ENCODE measurements at regions not wholly inside any gene's neighbourhood (a gene's known extent, or its start where the extent isn't known, plus 50 kb on each side); places are given as distances from the start of the nearest gene placed in this dataset.

DNA sequence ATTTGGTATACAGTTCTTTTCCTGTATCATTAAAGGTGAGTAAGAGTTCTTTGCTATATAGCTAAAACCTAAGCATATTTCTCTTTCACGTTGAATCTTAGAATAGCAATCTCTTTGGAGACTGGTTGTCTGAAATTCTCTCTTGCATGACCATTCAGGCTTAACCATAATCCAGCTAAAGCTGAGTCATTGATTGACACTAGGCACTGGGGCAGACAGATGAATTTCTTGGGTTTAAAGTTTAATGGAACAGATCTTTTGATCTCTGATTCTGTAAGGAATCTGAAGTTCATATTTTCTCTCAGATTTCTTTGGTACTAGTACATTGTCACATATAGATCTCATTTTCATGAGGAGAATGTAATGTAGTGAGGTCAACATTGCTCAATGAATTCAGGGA, 397.3 kb upstream of the MIR17HG start:
- no peak overlapping the region for H2AFZ ChIP-seq (ENCODE audit: low read depth, low read length, severe bottlenecking)
- no peaks in the 10 kb centered on the region for H3K9me3 ChIP-seq (ENCODE audit: insufficient read depth, low read length)
- no peaks in the 10 kb centered on the region for H4K20me1 ChIP-seq (ENCODE audit: low read depth, low read length)
- no peaks in the 10 kb centered on the region for H3K79me2 ChIP-seq (ENCODE audit: insufficient read depth, low read length)
- no peaks in the 10 kb centered on the region for H3K36me3 ChIP-seq (ENCODE audit: low read length)
- H3K9ac ChIP-seq (ENCODE audit: low read length), result no peak overlapping the region
- H3K27ac ChIP-seq (ENCODE audit: low read depth, low read length), result no peak overlapping the region
- no peaks in the 10 kb centered on the region for H3K9me2 ChIP-seq (replicated peaks; ENCODE audit: insufficient read depth, low read length)
- TF ChIP-seq EZH2phosphoT487 (conservative IDR thresholded peaks at IDR 0.05; ENCODE audit: low read length), result no peak
- TF ChIP-seq, protein P1, sequence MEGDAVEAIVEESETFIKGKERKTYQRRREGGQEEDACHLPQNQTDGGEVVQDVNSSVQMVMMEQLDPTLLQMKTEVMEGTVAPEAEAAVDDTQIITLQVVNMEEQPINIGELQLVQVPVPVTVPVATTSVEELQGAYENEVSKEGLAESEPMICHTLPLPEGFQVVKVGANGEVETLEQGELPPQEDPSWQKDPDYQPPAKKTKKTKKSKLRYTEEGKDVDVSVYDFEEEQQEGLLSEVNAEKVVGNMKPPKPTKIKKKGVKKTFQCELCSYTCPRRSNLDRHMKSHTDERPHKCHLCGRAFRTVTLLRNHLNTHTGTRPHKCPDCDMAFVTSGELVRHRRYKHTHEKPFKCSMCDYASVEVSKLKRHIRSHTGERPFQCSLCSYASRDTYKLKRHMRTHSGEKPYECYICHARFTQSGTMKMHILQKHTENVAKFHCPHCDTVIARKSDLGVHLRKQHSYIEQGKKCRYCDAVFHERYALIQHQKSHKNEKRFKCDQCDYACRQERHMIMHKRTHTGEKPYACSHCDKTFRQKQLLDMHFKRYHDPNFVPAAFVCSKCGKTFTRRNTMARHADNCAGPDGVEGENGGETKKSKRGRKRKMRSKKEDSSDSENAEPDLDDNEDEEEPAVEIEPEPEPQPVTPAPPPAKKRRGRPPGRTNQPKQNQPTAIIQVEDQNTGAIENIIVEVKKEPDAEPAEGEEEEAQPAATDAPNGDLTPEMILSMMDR (IDR thresholded peaks at IDR 0.05; ENCODE audit: insufficient read depth, low read length, poor library complexity, severe bottlenecking), result no peak
- H3K4me3 ChIP-seq (ENCODE audit: insufficient read depth, low read length, poor library complexity, severe bottlenecking), result no peak overlapping the region
- H3K27me3 ChIP-seq (ENCODE audit: low read length), result no peaks in the 10 kb centered on the region
- H3K4me2 ChIP-seq (ENCODE audit: low read depth, low read length, poor library complexity, severe bottlenecking), result no peak overlapping the region
- no peaks in the 10 kb centered on the region for H3F3A ChIP-seq (ENCODE audit: insufficient read depth)

DNA sequence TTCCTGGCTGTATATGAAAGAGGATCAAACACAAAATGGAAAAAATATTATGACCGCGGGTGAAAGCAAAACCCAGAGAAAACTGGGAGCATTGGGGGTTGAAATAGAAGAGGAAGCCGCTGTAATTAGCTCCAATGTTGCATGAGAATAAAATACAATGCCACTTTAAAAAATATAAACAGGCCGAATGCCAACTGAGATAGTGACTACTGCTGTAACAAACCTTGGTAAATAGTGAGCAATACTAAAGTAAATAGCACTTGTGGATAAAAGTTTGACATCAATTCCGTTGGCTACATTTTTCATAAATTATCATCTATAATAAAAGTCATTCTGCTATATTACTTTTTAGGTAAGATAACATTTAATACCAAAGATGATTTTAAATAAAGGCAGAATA, 395.8 kb upstream of the MIR17HG start:
- no peak overlapping the region for H3K4me2 ChIP-seq (ENCODE audit: low read depth, low read length, poor library complexity, severe bottlenecking)
- no peak overlapping the region for H3K27ac ChIP-seq (ENCODE audit: low read depth, low read length)

DNA sequence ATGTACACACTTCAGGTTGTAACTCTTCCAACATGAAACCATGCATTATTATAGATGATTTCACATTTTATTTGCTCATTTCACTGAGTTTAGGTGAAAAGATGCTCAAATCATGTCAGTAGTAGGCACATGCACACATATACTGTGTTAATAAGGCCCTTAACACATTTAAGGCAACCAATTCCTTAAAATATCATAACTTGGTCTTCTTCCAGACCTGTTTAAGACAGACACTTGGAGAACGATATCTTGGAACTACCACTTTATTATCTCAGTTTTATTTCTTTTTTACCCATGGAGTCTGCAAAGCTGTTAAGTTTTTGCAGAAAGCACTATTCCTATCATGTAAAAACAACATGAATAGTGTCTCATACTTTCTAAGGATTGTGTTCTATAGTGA, 395.2 kb upstream of the MIR17HG start:
- Histone ChIP-seq H3K9me2 (replicated peaks; ENCODE audit: insufficient read depth, low read length) (no peaks in the 10 kb centered on the region), H3K27ac (ENCODE audit: low read depth, low read length) (no peak overlapping the region), H3K9ac (ENCODE audit: low read length) (no peak overlapping the region), H3K36me3 (ENCODE audit: low read length) (no peaks in the 10 kb centered on the region), H3K79me2 (ENCODE audit: insufficient read depth, low read length) (no peaks in the 10 kb centered on the region), H3K27me3 (ENCODE audit: low read length) (no peaks in the 10 kb centered on the region), H3K9me3 (ENCODE audit: insufficient read depth, low read length) (no peaks in the 10 kb centered on the region), H3K4me2 (ENCODE audit: low read depth, low read length, poor library complexity, severe bottlenecking) (no peak overlapping the region), H3F3A (ENCODE audit: insufficient read depth) (no peaks in the 10 kb centered on the region), H4K20me1 (ENCODE audit: low read depth, low read length) (no peaks in the 10 kb centered on the region), H2AFZ (ENCODE audit: low read depth, low read length, severe bottlenecking) (no peak overlapping the region), H3K4me3 (ENCODE audit: insufficient read depth, low read length, poor library complexity, severe bottlenecking) (no peak overlapping the region)
- no peak for TF ChIP-seq EZH2phosphoT487 (conservative IDR thresholded peaks at IDR 0.05; ENCODE audit: low read length)
- TF ChIP-seq, protein P1 (IDR thresholded peaks at IDR 0.05; ENCODE audit: insufficient read depth, low read length, poor library complexity, severe bottlenecking), result no peak

More for the DNA sequence above, 395.8 kb upstream of the MIR17HG start:
- Histone ChIP-seq H3K9me3 (ENCODE audit: insufficient read depth, low read length) (no peaks in the 10 kb centered on the region), H3K4me3 (ENCODE audit: insufficient read depth, low read length, poor library complexity, severe bottlenecking) (no peak overlapping the region), H4K20me1 (ENCODE audit: low read depth, low read length) (no peaks in the 10 kb centered on the region), H3F3A (ENCODE audit: insufficient read depth) (no peaks in the 10 kb centered on the region), H3K27me3 (ENCODE audit: low read length) (no peaks in the 10 kb centered on the region), H3K9ac (ENCODE audit: low read length) (no peak overlapping the region), H3K36me3 (ENCODE audit: low read length) (no peaks in the 10 kb centered on the region), H3K9me2 (replicated peaks; ENCODE audit: insufficient read depth, low read length) (no peaks in the 10 kb centered on the region), H2AFZ (ENCODE audit: low read depth, low read length, severe bottlenecking) (no peak overlapping the region), H3K79me2 (ENCODE audit: insufficient read depth, low read length) (no peaks in the 10 kb centered on the region)
- TF ChIP-seq EZH2phosphoT487 (conservative IDR thresholded peaks at IDR 0.05; ENCODE audit: low read length), result no peak
- TF ChIP-seq, protein P1 (IDR thresholded peaks at IDR 0.05; ENCODE audit: insufficient read depth, low read length, poor library complexity, severe bottlenecking), result no peak
